SKM-1 treated with dmso at 0.1 percent for 144 hours (cell line): ENCODE measurements at regions not wholly inside any gene's neighbourhood (a gene's known extent, or its start where the extent isn't known, plus 50 kb on each side); places are given as distances from the start of the nearest gene placed in this dataset.
"Not testable (repeated sequence)": the region's sequence is repeated elsewhere in the genome, so short reads cannot be mapped to it uniquely, and the experiment has no call there.

ENCODE experiments used
- DNase-seq: peaks from one replicate; lab custom pipeline; 2025; ENCODE audit not compliant: unreplicated experiment; lab: John Stamatoyannopoulos, UW

GRCh38 chr12:14032191-14032590 is 50.8 kb upstream of the GRIN2B start:
- not testable (repeated sequence) for DNase-seq

- no peak for DNase-seq
Observed at GRCh38 chr12:14043776-14044175, 62.4 kb upstream of the GRIN2B start.

- no peak for DNase-seq
Observed at GRCh38 chr12:14048941-14049545, 67.6 kb upstream of the GRIN2B start.

DNA sequence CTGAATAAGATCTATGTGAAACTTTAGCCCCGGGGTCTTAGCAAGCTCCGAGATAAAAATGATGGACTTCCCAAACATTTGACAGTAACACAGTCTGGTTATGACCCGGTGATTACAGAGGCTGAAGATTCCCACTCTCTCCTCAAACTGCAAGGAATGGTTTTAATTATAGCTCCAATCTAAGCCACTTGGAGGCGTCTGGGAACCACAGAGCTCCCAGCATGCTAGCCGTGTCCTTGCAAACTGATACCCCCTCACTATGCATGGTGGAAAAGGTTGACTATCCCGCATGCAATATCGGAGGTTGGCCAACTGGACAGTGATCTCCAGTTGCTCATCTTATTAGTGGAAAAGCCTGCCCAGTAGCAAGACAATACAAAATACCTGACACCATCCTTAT is 76.5 kb upstream of the GRIN2B start:
- no peak for DNase-seq

GRCh38 chr12:14058717-14059116 is 77.3 kb upstream of the GRIN2B start:
- no peak for DNase-seq

GRCh38 chr12:14059548-14059947 is 78.1 kb upstream of the GRIN2B start:
- DNase-seq, result no peak

DNA sequence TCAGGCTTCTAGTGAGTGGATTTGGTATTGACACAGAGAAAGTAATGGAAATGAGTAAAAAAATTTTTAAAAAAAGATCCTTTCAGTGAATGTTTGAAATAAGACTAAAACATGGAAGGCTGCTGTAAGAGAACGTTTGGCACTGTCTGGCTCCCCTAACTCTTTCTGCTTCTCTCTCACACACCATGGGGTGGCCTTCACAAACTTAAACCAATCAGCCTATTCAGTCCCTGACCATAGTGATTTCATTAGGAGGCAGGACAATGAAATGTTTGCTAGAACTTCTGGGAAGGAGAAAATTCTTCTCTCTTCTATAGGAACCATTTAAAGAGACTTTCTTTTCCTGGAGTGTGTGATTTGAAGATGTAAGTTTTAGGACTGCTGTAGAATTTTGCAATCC is 84.2 kb upstream of the GRIN2B start:
- DNase-seq, result no peak

DNA sequence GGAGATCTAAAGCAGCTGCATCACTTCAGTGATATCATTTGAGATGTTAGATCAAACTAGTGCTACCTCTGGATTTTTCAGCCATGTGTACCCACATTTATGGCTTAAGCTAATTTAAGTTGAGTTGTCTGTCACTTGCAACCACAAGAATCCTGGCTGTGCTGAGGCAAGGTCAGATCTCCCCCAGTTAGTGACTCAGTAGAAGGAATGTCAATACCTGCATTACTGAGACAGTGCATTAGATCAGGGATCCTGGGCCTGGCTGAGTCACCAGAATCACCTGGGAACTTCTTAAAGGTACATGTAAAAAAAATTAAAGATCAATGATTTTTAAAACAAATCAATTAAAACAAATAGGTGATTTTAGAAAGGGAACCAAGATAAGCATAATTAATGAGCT is 84.6 kb upstream of the GRIN2B start:
- no peak for DNase-seq

- no peak for DNase-seq
Observed at GRCh38 chr12:14068961-14069360, 87.6 kb upstream of the GRIN2B start.

GRCh38 chr12:14071833-14072232 is 90.4 kb upstream of the GRIN2B start:
- DNase-seq, result no peak

DNA sequence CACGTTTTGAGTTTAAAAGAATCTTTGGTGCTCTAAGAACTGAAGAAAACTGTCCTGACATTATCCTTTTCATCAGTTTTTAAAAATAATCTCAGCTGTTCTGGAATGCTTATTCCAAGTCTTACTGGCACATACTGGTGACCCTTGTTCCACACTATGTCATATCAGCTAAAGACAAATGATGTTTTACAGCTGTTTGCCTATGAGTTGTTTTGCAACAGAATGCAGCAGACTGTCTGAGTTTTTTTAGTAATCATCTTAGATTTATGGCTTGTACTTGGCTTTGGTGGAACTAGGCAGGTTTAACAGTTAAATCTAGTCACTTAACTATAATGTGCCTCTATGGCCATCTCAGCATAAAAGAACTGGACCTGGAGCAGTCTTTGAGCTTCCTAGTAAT is 91.6 kb upstream of the GRIN2B start:
- DNase-seq, result no peak

DNA sequence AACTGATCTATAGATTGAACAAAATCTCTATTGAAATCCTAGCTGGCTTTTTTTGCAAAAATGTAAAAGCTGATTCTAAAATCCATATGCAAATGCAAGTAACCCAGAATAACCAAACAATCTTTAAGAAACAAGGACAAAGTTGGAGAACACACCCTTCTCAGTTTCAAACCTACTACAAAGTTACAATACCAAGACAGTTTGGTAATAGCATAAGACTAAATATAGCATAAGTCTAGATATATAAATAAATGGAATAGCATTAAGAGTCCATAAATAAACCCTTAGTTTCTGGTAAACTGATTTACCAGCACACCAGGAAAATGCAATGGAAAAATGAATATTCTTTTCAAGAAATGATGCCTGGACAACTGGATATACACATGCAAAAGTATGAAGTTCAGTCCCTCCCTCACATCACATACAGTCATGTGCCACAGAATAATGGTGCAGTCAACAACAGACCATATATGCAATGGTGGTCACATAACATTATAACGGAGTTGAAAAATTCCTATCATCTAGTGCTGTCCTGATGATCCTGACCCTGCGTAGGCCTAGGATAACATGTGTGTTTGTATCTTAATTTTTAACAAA is 94.5 kb upstream of the GRIN2B start:
- DNase-seq, result no peak

- DNase-seq, result no peak
Observed at GRCh38 chr12:14076538-14076937, 95.1 kb upstream of the GRIN2B start.

GRCh38 chr12:14086838-14087237 is 105.4 kb upstream of the GRIN2B start:
- DNase-seq, result no peak

DNA sequence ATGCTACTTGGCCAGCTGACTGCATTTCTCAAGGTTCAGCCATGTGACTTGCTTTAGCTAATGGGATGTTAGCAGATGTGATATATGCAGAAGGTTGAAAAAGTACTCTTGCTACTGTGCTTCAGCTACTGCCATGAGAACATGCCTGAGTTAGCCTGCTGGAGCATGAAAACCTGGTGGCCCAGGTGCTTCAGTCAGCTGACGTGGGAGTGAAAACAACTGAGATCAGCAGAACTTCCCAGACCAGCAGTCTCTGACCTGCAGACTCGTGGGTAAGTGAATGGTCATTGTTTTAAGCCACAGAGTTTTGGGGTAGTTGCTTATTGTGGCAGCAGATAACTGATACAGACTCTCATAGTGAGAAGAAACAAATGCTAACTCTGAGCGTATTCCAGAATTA is 118.6 kb upstream of the GRIN2B start:
- no peak for DNase-seq

DNA sequence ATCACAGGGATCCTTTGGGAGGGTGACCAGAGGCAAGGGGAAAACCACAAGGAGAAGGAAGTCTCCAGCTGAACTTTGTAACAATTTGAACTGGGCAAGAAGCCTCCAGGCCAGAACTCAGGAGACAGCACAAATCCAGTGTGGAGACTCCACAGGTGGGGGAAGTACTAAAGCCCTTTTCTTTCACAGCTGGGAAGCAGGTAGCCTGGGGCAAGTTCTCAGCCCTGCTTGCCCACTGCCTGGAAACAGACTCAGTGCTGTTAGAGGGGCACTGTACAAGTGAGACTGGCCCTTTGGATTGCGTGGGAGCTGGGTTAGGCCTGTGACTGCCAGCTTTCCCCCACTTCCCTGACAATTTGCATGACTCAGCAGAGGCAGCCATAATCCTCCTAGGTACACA is 120.2 kb upstream of the GRIN2B start:
- DNase-seq, result not testable (repeated sequence)

DNA sequence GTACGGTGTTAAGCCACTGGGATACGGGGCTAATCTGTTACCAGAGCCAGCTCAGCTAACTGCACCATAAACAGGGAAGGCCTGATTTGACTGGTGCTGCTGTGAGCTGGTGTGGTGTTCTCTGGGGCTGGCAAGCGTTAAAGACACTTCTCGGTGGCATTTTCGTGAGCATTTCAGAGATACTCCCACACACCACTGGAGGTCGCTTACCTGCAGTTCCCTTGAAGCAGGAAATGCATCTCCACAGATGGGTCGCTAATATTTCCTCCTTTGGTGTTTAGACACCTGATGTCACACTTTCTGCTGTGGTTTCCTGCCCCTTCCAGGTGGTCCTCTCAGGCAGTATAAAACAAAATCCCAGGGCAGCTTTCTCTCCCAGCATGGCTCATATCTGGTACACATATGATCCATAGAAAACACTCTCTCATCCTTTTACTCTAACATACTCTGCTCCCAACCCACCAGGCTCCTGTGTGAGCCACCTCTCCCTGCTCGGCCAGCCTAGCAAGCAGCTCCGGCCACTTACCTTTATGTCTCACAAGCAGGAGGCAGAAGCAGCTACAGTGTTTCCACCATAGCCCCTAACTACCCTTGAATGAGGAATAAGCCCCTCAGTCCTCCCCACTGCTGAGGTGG is 129.9 kb upstream of the GRIN2B start:
- no peak for DNase-seq

GRCh38 chr12:14113031-14113430 is 131.6 kb upstream of the GRIN2B start:
- DNase-seq, result no peak

DNA sequence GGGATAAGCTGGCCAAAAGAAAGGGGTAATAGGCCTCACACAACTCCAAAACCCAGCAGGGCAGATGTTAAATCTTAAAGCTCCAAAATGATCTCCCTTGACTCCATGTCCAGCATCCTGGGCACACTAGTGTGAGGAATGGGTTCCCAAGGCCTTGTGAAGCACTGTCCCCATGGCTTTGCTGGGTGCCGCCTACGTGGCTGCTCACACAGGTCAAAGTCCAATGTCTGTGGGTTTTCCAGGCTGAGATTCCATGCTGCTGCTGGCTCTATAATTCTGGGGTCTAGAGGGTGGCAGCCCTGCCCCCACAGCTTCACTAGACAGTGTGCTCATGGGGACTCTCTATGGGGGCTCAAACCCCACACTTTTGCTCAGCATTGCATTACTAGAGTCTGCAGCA is 145.3 kb upstream of the GRIN2B start:
- DNase-seq, result no peak

- no peak for DNase-seq
Observed at GRCh38 chr12:14129611-14130195, 148.3 kb upstream of the GRIN2B start.

DNA sequence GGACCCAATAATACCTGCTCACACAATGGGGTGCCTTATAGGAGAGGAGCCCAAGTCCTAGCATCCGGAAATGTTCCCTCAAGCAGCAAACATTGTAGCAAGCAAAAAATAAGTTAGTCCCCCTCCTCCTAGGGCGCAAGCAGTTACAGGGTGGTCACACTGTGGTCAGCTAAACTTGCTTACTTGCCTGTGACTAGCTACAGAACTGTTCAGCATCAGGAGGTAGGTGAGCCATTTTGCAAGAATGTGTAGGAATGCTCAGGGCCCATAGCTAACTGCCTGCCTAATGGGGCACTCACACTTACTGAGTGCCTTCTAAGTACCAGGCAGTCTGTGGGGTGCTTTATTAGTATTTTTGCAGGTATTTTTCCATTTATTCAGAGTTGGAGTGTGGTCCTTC is 154.6 kb upstream of the GRIN2B start:
- no peak for DNase-seq

- DNase-seq, result no peak
Observed at GRCh38 chr12:14138495-14138894, 157.1 kb upstream of the GRIN2B start.
